H1 (cell line): ENCODE measurements at regions not wholly inside any gene's neighbourhood (a gene's known extent, or its start where the extent isn't known, plus 50 kb on each side); places are given as distances from the start of the nearest gene placed in this dataset.

Experiments
- BRCA1 ChIP-seq: IDR thresholded peaks from 2 replicates; pipeline ENCODE4 v1.6.1; 2012; ENCODE audit warnings: low read depth, low read length, improper control_type of control experiment
- CBX5 ChIP-seq: fragments of 300-800, 300-1000 bp; sonication (generic); IDR thresholded peaks from 2 replicates; pipeline ENCODE4 v1.7.1; 2016; ENCODE audit warnings: antibody characterized with exemption, low read length, low read depth
- CHD7 ChIP-seq: fragments of 300-600 bp; sonication (generic); IDR thresholded peaks from 2 replicates; pipeline ENCODE4 v1.7.1; 2012; ENCODE audit warnings: low read length, moderate library complexity, mild to moderate bottlenecking, inconsistent platforms; ENCODE audit not compliant: insufficient replicate concordance
- EP300 ChIP-seq, 2 experiments: IDR thresholded peaks; 1 replicate in 1 of 2; 2 replicates in 1 of 2; pipeline ENCODE4 v1.6.1; 2011 to 2012; ENCODE audit warnings: low read depth in 2 of 2, low read length in 2 of 2, mild to moderate bottlenecking in 2 of 2, borderline replicate concordance in 1 of 2, inconsistent platforms in 1 of 2, moderate library complexity in 1 of 2
- HDAC6 ChIP-seq: IDR thresholded peaks from one replicate; pipeline ENCODE4 v1.7.1; 2012; ENCODE audit warnings: low read depth, mild to moderate bottlenecking, inconsistent platforms, low read length, moderate library complexity

- TF ChIP-seq CBX5: no peak
- TF ChIP-seq CHD7: no peak
- TF ChIP-seq BRCA1: no peak
- no peak for TF ChIP-seq HDAC6
- no peak for TF ChIP-seq EP300 (IDR thresholded peaks at IDR 0.05; ENCODE audit: borderline replicate concordance in 1 of 2, low read depth in 2 of 2, low read length in 2 of 2)
Measured at GRCh38 chr9:16221822-16222547, 648.5 kb downstream of the BNC2 start (continued).
